ENCODE measurements at regions not wholly inside any gene's neighbourhood (a gene's known extent, or its start where the extent isn't known, plus 50 kb on each side); places are given as distances from the start of the nearest gene placed in this dataset.

DNA sequence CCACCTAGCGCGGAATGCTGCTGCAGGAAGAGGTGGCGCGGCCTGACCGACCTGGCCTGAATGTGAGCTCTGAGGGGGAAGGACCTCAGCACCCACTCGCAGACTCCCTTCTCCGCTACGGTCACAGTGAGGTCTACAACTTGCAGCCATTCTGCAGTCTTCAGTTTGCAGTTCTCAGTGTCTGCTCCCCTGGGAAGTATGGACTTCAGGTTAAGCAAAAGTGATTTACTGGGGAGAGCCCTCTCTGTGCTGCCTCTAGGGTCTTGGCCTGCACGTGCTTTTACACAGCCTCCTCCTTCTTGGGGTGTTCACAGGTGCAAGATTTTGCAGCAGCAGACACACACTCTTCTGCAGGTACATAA, 296.0 kb downstream of the OMA1 start:
- Histone ChIP-seq H3K4me3 (no peak overlapping the region), H3K27ac (no peak overlapping the region), H3K9me3 (no peaks in the 10 kb centered on the region), H3K4me1 (peaks cover 12% of the 10 kb centered on the region), H3K27me3 (peaks cover 0 to 4% of the 10 kb centered on the region in 2 donors), H3K36me3 (replicated peaks in 1 of 2; ENCODE audit: insufficient read depth in 1 of 2, low read depth in 2 of 2) (no peaks in the 10 kb centered on the region)
- ATAC-seq = no peak
- 7 to 15% methylated on average over 3 to 9 of the region's 9 CpGs for WGBS, 2 donors
- intact Hi-C loops (cut with DNase I) = no loop called here
- TF ChIP-seq, protein P1, sequence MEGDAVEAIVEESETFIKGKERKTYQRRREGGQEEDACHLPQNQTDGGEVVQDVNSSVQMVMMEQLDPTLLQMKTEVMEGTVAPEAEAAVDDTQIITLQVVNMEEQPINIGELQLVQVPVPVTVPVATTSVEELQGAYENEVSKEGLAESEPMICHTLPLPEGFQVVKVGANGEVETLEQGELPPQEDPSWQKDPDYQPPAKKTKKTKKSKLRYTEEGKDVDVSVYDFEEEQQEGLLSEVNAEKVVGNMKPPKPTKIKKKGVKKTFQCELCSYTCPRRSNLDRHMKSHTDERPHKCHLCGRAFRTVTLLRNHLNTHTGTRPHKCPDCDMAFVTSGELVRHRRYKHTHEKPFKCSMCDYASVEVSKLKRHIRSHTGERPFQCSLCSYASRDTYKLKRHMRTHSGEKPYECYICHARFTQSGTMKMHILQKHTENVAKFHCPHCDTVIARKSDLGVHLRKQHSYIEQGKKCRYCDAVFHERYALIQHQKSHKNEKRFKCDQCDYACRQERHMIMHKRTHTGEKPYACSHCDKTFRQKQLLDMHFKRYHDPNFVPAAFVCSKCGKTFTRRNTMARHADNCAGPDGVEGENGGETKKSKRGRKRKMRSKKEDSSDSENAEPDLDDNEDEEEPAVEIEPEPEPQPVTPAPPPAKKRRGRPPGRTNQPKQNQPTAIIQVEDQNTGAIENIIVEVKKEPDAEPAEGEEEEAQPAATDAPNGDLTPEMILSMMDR (IDR thresholded peaks at IDR 0.05) = no peak
- TF ChIP-seq POLR2A (IDR thresholded peaks at IDR 0.05) = no peak
- no peak for DNase-seq

DNA sequence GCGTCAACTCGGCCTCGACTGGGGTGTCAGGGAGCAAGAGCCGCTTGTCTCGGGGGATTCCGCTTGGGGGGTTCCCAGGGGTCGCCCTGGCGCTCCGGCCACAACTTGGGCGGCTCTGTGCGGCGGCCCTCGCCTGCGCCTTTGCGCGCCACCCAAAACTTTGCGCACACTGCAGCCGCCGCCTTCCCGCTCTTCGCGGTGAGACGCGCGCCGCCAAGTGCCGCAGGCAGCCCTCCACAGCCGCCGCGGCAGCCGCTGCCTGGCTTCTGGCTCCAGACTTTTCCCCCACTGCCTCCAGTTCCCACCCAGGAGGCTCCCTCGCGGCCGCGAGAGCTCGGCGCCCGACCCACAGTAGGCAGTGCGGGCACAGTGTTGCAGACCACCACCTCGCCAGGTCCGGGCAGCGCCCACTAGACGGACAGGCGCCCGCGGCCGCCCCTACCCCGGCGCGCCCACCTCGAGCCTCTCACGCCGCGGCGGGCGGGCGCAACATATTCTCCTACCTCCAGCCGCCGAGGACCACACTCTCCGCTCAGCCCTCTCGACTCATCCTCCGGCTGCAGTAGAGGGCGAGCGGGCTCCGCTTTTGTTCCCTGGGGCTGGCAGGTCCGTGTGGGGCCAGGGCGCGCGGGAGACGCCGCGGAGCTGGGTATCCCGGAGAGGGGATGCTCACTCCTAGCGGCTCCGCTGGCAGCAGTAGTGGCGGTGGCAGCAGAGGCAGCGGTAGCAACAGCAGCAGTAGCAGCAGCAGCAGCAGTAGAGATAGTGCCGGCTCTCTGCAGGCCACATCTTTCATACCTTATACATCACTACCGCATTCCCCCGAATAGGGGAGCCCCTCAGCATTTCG, 296.6 kb downstream of the OMA1 start:
- H3K4me3 ChIP-seq = no peak overlapping the region
- intact Hi-C loops (cut with DNase I) = no loop called here
- ATAC-seq = no peak
- peaks cover 12% of the 10 kb centered on the region for H3K4me1 ChIP-seq
- TF ChIP-seq POLR2A (IDR thresholded peaks at IDR 0.05) = no peak
- TF ChIP-seq, protein P1 (IDR thresholded peaks at IDR 0.05) = no peak
- H3K9me3 ChIP-seq = no peaks in the 10 kb centered on the region
- DNase-seq = peak in 2 of 4 donors; percentile 15 to 18
- 0 to 2% methylated on average over 34 to 81 of the region's 81 CpGs for WGBS, 2 donors
- peaks cover 0 to 4% of the 10 kb centered on the region in 2 donors for H3K27me3 ChIP-seq
- H3K27ac ChIP-seq = no peak overlapping the region
- H3K36me3 ChIP-seq (replicated peaks in 1 of 2; ENCODE audit: insufficient read depth in 1 of 2, low read depth in 2 of 2) = no peaks in the 10 kb centered on the region

DNA sequence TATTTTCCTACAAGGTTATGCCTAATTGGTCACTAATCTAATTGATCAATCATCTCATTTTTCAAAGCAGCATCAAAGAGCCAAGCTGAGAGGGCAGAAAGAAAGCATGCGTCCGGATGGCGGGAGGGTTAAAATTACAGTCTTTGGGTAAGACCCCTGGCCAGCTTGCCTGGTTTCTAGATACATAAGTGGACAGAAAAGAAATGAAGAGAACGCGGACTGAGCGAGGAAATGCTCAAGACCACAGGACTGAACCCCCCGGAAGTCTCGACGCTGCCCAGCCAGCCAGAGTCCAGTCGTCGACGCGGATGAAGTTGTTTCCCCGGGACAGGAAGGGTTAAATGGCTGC, 297.2 kb downstream of the OMA1 start:
- peaks cover 12% of the 10 kb centered on the region for H3K4me1 ChIP-seq
- TF ChIP-seq, protein P1 (IDR thresholded peaks at IDR 0.05) = no peak
- TF ChIP-seq POLR2A (IDR thresholded peaks at IDR 0.05) = no peak
- no peaks in the 10 kb centered on the region for H3K9me3 ChIP-seq
- no peak for DNase-seq
- ATAC-seq = no peak
- H3K4me3 ChIP-seq = no peak overlapping the region
- no peaks in the 10 kb centered on the region for H3K36me3 ChIP-seq (replicated peaks in 1 of 2; ENCODE audit: insufficient read depth in 1 of 2, low read depth in 2 of 2)
- H3K27me3 ChIP-seq = peaks cover 0 to 4% of the 10 kb centered on the region in 2 donors
- 2 to 6% methylated on average over 14 of the region's 14 CpGs for WGBS, 2 donors
- H3K27ac ChIP-seq = no peak overlapping the region
- intact Hi-C loops (cut with DNase I) = no loop called here

DNA sequence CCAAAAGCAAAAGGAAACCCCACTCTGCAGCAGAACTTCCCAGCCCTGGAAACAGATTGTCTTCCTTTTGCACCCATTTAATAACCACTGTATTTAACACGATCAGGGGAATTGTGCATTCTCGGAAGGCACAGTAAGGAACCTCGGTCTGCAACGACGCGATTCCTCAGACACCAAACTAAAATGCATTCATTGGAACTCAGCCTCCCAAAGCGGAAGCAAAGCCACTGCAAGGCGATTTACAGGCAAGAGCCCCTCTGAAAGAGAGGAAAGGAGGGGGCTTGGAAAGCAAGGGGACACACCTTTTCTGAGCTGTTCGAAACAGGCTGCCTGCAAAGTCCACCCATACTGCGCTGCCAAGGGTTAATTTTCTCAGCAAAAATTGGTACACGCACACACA, 297.7 kb downstream of the OMA1 start:
- Histone ChIP-seq H3K4me3 (no peak overlapping the region), H3K27ac (no peak overlapping the region), H3K27me3 (peaks cover 0 to 4% of the 10 kb centered on the region in 2 donors), H3K36me3 (replicated peaks in 1 of 2; ENCODE audit: insufficient read depth in 1 of 2, low read depth in 2 of 2) (no peaks in the 10 kb centered on the region), H3K9me3 (no peaks in the 10 kb centered on the region), H3K4me1 (peaks cover 12% of the 10 kb centered on the region)
- ATAC-seq (no peak), DNase-seq (no peak)
- no peak for TF ChIP-seq POLR2A (IDR thresholded peaks at IDR 0.05)
- TF ChIP-seq, protein P1 (IDR thresholded peaks at IDR 0.05) = no peak
- intact Hi-C loops (cut with DNase I) = no loop called here
- WGBS, 2 donors = 4 to 8% methylated on average over 11 of the region's 11 CpGs

DNA sequence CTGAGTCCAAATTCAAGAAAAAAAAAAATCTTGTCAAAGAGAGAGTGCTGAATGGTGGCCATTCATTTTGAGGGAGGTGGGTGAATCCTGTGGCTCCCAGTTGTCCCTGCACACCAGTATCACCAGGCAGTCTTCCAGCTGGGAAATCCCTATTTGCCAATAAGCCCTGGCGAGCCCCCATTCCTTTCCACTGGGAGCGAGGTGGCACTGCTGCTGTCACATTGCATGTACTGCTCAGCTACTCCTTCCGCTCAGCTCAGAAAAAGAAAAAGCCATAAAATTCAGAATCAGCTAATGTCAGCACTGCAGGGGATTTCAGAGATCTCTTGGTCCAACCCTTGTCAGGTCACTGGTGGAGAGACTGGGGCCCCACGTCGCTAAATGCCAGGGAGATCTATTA, 298.5 kb downstream of the OMA1 start:
- Histone ChIP-seq H3K27me3 (peaks cover 0 to 4% of the 10 kb centered on the region in 2 donors), H3K9me3 (no peaks in the 10 kb centered on the region), H3K4me3 (no peak overlapping the region), H3K27ac (no peak overlapping the region), H3K36me3 (replicated peaks in 1 of 2; ENCODE audit: insufficient read depth in 1 of 2, low read depth in 2 of 2) (no peaks in the 10 kb centered on the region), H3K4me1 (peaks cover 12% of the 10 kb centered on the region)
- ATAC-seq (no peak), DNase-seq (no peak)
- TF ChIP-seq, protein P1 (IDR thresholded peaks at IDR 0.05) = no peak
- no peak for TF ChIP-seq POLR2A (IDR thresholded peaks at IDR 0.05)
- intact Hi-C loops (cut with DNase I) = no loop called here
- WGBS, 2 donors = 31 to 39% methylated on average over 5 of the region's 5 CpGs

Data from body of pancreas (tissue), 4 donors.